B cell (primary cell): ENCODE measurements at regions not wholly inside any gene's neighbourhood (a gene's known extent, or its start where the extent isn't known, plus 50 kb on each side); places are given as distances from the start of the nearest gene placed in this dataset.

ENCODE experiments used
- ATAC-seq: fragments of 200-7000 bp; cut with Tn5 transposase; one replicate; pipeline ENCODE4 v1.10.0; 2021; ENCODE audit warnings: low read depth, mild to moderate bottlenecking, moderate number of reproducible peaks, moderate library complexity
- CTCF ChIA-PET: fragments of 350-600 bp; sonication (Branson Sonifier 250); formaldehyde crosslinking; loops from one replicate; lab custom pipeline; 2021; ENCODE audit warnings: antibody characterized with exemption, inconsistent platforms; lab: Charles Lee
- POLR2A ChIA-PET: fragments of 350-600 bp; sonication (Branson Sonifier 250); formaldehyde crosslinking; loops from one replicate; lab custom pipeline; 2021; ENCODE audit warnings: antibody characterized with exemption; lab: Charles Lee
- DNase-seq: peaks from one replicate; pipeline ENCODE4 v3.0.0; 2013
- H2AFZ ChIP-seq: 2 replicates; pipeline ENCODE4 v1.6.1; 2012; ENCODE audit warnings: mild to moderate bottlenecking, low read depth, low read length; ENCODE audit not compliant: insufficient read depth, poor library complexity, severe bottlenecking
- H3K27ac ChIP-seq, 2 donors: 1 replicate in 1 of 2; 2 replicates in 1 of 2; pipeline ENCODE4 v1.5.1; 2012 to 2013; ENCODE audit warnings: low read length in 2 of 2, mild to moderate bottlenecking in 2 of 2, moderate library complexity in 1 of 2
- H3K27me3 ChIP-seq, 4 experiments: fragments of 200-600 bp in 1 of 4; sonication (generic) in 1 of 4; replicated peaks in 1 of 4; 1 replicate in 2 of 4; 2 replicates in 2 of 4; pipeline versions ENCODE4 v1.6.1 to v1.7.0; 2013 to 2016; ENCODE audit warnings: low read length in 3 of 4, mild to moderate bottlenecking in 2 of 4, mixed read lengths in 1 of 4, moderate library complexity in 1 of 4; ENCODE audit not compliant: insufficient read depth in 4 of 4, control insufficient read depth in 3 of 4; ENCODE audit errors: control extremely low read depth in 1 of 4
- H3K36me3 ChIP-seq, 2 experiments: replicated peaks in 1 of 2; 1 replicate in 1 of 2; 2 replicates in 1 of 2; pipeline versions ENCODE4 v1.6.1 to v1.7.1; 2013; ENCODE audit warnings: low read length in 1 of 2; ENCODE audit not compliant: insufficient read depth in 2 of 2, control insufficient read depth in 1 of 2; ENCODE audit errors: control extremely low read depth in 1 of 2, extremely low read depth in 1 of 2
- H3K4me1 ChIP-seq, 2 donors: fragments of 200-600 bp in 1 of 2; sonication (generic) in 1 of 2; 1 replicate in 1 of 2; 2 replicates in 1 of 2; pipeline versions ENCODE4 v1.5.1 to v1.6.1; 2013 to 2017; ENCODE audit warnings: low read length in 2 of 2; ENCODE audit not compliant: control insufficient read depth in 2 of 2, insufficient read depth in 2 of 2
- H3K4me2 ChIP-seq: replicated peaks from 2 replicates; pipeline ENCODE3; 2012; ENCODE audit warnings: mild to moderate bottlenecking, low read depth, low read length; ENCODE audit not compliant: poor library complexity, severe bottlenecking
- H3K4me3 ChIP-seq, 5 experiments: fragments of 200-600 bp in 1 of 5; sonication (generic) in 1 of 5; 1 replicate in 3 of 5; 2 replicates in 2 of 5; pipeline versions ENCODE4 v1.5.1 to v1.7.0; 2011 to 2016; ENCODE audit warnings: low read length in 4 of 5, mild to moderate bottlenecking in 4 of 5, low read depth in 2 of 5, control low read depth in 1 of 5, moderate library complexity in 1 of 5; ENCODE audit not compliant: insufficient read depth in 1 of 5; ENCODE audit errors: control extremely low read depth in 1 of 5, extremely low read depth in 1 of 5
- H3K79me2 ChIP-seq: fragments of 200-600 bp; sonication (generic); one replicate; pipeline ENCODE4 v1.6.0; 2016; ENCODE audit warnings: low read length; ENCODE audit not compliant: control insufficient read depth, insufficient read depth
- H3K9ac ChIP-seq: fragments of 200-600 bp; sonication (generic); 2 replicates; pipeline ENCODE4 v1.6.1; 2017; ENCODE audit warnings: mild to moderate bottlenecking, low read length, moderate library complexity
- H3K9me3 ChIP-seq, 3 donors: one replicate each; pipeline versions ENCODE4 v1.6.1 to v1.7.1; 2013; ENCODE audit warnings: low read length in 2 of 3; ENCODE audit not compliant: control insufficient read depth in 2 of 3, insufficient read depth in 1 of 3; ENCODE audit errors: control extremely low read depth in 1 of 3
- H4K20me1 ChIP-seq: 2 replicates; pipeline ENCODE4 v1.6.0; 2012; ENCODE audit warnings: mild to moderate bottlenecking, low read length; ENCODE audit not compliant: insufficient read depth, control insufficient read depth, poor library complexity, severe bottlenecking
- H3K27ac Mint-ChIP-seq: one replicate; pipeline ENCODE4 v1.8.0; 2021; ENCODE audit warnings: mixed read lengths
- H3K27me3 Mint-ChIP-seq: one replicate; pipeline ENCODE4 v1.8.0; 2021; ENCODE audit warnings: mixed read lengths
- H3K4me1 Mint-ChIP-seq: one replicate; pipeline ENCODE4 v1.8.0; 2021; ENCODE audit warnings: mixed read lengths
- H3K4me3 Mint-ChIP-seq: one replicate; pipeline ENCODE4 v1.8.0; 2021; ENCODE audit warnings: mixed read lengths
- H3K9me3 Mint-ChIP-seq: one replicate; pipeline ENCODE4 v1.8.0; 2022; ENCODE audit warnings: mixed read lengths; ENCODE audit not compliant: insufficient read depth
- CTCF ChIP-seq: fragments of 200-600 bp; IDR thresholded peaks from one replicate; pipeline ENCODE4 v1.8.0; 2022; ENCODE audit warnings: antibody characterized with exemption, mild to moderate bottlenecking
- EZH2 ChIP-seq: IDR thresholded peaks from 2 replicates; pipeline ENCODE4 v1.6.1; 2012; ENCODE audit warnings: borderline replicate concordance, low read depth, mild to moderate bottlenecking, moderate library complexity, low read length; ENCODE audit not compliant: insufficient read depth, poor library complexity, severe bottlenecking
- WGBS: methylation state at CpG from one replicate; pipeline ENCODE4 v1.1.5; 2013; ENCODE audit warnings: missing lambda C conversion rate; ENCODE audit not compliant: insufficient coverage; 5-methylcytosine and 5-hydroxymethylcytosine counted together
- intact Hi-C: fragments of 100-400 bp; cut with micrococcal nuclease; formaldehyde crosslinking; loops from one replicate; pipeline ENCODE4 v1.10.0; 2022

GRCh38 chr2:101556033-101556459, 81.1 kb upstream of the RFX8 start:
- TF ChIP-seq CTCF (no peak), EZH2 (no peak)
- POLR2A ChIA-PET: no interaction called here

GRCh38 chr2:101551336-101551888, 76.5 kb upstream of the RFX8 start:
- Mint-ChIP-seq H3K4me3 (no peak overlapping the region), H3K4me1 (no peaks in the 10 kb centered on the region), H3K9me3 (no peaks in the 10 kb centered on the region), H3K27me3 (no peaks in the 10 kb centered on the region), H3K27ac (no peak overlapping the region)
- CTCF ChIA-PET: no interaction called here
- DNase-seq: no peak
- Histone ChIP-seq H3K9ac (no peak overlapping the region), H3K36me3 (no peaks in the 10 kb centered on the region), H3K9me3 (no peaks in the 10 kb centered on the region), H3K4me3 (no peak overlapping the region), H3K27me3 (peaks cover 0 to 4% (median 0%) of the 10 kb centered on the region in 4 experiments), H3K79me2 (no peaks in the 10 kb centered on the region), H3K27ac (no peak overlapping the region), H4K20me1 (no peaks in the 10 kb centered on the region), H3K4me2 (no peak overlapping the region), H3K4me1 (no peaks in the 10 kb centered on the region), H2AFZ (no peak overlapping the region)
- no peak for TF ChIP-seq EZH2
- TF ChIP-seq CTCF: no peak
- POLR2A ChIA-PET: no interaction called here
- intact Hi-C loops: no loop called here
- 80% methylated on average over 2 of the region's 5 CpGs for WGBS
- ATAC-seq: no peak

More at GRCh38 chr2:101556033-101556459, 81.1 kb upstream of the RFX8 start:
- ATAC-seq (no peak), DNase-seq (no peak)
- Histone ChIP-seq H3K36me3 (no peaks in the 10 kb centered on the region), H3K9ac (no peak overlapping the region), H3K4me3 (no peak overlapping the region), H2AFZ (no peak overlapping the region), H3K79me2 (no peaks in the 10 kb centered on the region), H3K4me1 (peaks cover 0 to 4% of the 10 kb centered on the region in 2 donors), H3K27ac (no peak overlapping the region), H3K4me2 (no peak overlapping the region), H4K20me1 (no peaks in the 10 kb centered on the region), H3K27me3 (peaks cover 0 to 4% (median 0%) of the 10 kb centered on the region in 4 experiments), H3K9me3 (peaks cover 0 to 13% (median 0%) of the 10 kb centered on the region in 3 donors)
- H3K27me3 Mint-ChIP-seq: no peaks in the 10 kb centered on the region
- no peak overlapping the region for H3K27ac Mint-ChIP-seq
- intact Hi-C loops: no loop called here
- H3K9me3 Mint-ChIP-seq: no peaks in the 10 kb centered on the region
- WGBS: 78% methylated on average over 6 of the region's 7 CpGs
- H3K4me1 Mint-ChIP-seq: peaks cover 4% of the 10 kb centered on the region
- CTCF ChIA-PET: no interaction called here
- H3K4me3 Mint-ChIP-seq: no peak overlapping the region
